C4-2B (cell line): ENCODE measurements at regions not wholly inside any gene's neighbourhood (a gene's known extent, or its start where the extent isn't known, plus 50 kb on each side); places are given as distances from the start of the nearest gene placed in this dataset.

ENCODE experiments used
- ZFX ChIP-seq: fragments of 450-650 bp; IDR thresholded peaks from 2 replicates; pipeline ENCODE4 v1.6.1; 2017
- TF ChIP-seq, protein P1 (sequence below): fragments of 450-650 bp; conservative IDR thresholded peaks from 2 replicates; pipeline ENCODE4 v1.5.1; 2017; ENCODE audit warnings: mild to moderate bottlenecking

DNA sequence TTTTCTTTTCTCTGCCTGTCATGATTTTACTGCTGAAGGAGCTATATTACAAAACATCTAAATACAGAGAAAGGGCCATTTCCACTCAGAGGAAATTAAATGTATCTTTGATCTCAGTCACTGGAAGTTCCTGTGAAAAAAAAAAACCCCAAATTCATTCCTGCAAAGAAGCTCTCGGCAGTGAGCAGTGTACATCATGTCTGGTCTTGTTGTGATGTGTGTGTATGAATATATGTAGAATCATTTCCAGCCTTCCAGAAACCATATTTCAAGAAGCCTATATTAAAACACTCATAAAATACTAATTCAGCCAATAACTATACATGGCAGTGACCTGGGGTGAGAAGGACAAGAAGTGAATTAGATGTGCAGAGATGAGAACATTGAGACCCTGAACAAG, 393.2 kb upstream of the TENM4 start:
- TF ChIP-seq, protein P1, sequence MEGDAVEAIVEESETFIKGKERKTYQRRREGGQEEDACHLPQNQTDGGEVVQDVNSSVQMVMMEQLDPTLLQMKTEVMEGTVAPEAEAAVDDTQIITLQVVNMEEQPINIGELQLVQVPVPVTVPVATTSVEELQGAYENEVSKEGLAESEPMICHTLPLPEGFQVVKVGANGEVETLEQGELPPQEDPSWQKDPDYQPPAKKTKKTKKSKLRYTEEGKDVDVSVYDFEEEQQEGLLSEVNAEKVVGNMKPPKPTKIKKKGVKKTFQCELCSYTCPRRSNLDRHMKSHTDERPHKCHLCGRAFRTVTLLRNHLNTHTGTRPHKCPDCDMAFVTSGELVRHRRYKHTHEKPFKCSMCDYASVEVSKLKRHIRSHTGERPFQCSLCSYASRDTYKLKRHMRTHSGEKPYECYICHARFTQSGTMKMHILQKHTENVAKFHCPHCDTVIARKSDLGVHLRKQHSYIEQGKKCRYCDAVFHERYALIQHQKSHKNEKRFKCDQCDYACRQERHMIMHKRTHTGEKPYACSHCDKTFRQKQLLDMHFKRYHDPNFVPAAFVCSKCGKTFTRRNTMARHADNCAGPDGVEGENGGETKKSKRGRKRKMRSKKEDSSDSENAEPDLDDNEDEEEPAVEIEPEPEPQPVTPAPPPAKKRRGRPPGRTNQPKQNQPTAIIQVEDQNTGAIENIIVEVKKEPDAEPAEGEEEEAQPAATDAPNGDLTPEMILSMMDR = no peak
- no peak for TF ChIP-seq ZFX
